ENCODE measurements at regions not wholly inside any gene's neighbourhood (a gene's known extent, or its start where the extent isn't known, plus 50 kb on each side); places are given as distances from the start of the nearest gene placed in this dataset.
"Not testable (repeated sequence)": the region's sequence is repeated elsewhere in the genome, so short reads cannot be mapped to it uniquely, and the experiment has no call there.

GRCh38 chr4:22573198-22573597 lies 57.3 kb upstream of the ADGRA3 start:
- DNase-seq (ENCODE audit: low read depth, low spot score) = peak; percentile 86

DNA sequence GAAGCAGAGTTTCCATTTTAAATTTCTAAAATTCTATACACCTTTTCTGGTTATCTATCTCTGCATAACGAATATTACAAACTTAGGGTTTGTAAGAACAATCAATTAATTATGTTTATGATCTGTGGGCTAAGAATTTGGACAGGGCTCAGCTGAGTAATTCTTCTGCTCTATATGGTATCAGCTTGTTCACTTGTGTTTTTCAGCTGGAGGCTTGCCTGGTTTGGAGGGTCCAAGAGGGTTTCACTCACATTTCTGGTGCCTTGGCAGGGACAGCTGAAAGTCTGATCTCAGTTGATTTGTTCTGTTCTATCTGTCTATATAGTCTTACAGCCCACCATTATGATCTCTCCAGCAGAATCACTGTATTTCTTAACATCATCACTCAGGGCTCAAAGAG lies 57.8 kb upstream of the ADGRA3 start:
- DNase-seq (ENCODE audit: low read depth, low spot score) = no peak

GRCh38 chr4:22574424-22574823 lies 58.6 kb upstream of the ADGRA3 start:
- no peak for DNase-seq (ENCODE audit: low read depth, low spot score)

GRCh38 chr4:22574880-22575279 lies 59.0 kb upstream of the ADGRA3 start:
- no peak for DNase-seq (ENCODE audit: low read depth, low spot score)

DNA sequence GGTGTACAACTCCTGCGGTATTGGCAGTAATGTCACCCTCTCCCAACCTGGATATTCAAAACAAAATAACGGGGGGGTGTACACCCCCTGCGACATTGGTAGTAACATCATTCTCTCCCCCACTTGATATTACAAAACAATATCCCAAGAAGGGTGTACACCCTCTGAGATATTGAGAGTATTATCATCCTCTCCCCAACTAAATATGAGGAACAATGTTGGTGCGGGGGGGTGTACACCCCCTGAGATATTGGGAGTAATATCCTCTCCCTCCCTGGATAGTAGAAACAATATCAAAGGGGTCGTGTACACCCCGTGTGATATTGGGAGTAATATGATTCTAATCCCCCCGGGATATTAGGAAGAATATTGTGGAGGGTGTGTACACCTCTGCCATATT lies 71.4 kb upstream of the ADGRA3 start:
- no peak for DNase-seq (ENCODE audit: low read depth, low spot score)

DNA sequence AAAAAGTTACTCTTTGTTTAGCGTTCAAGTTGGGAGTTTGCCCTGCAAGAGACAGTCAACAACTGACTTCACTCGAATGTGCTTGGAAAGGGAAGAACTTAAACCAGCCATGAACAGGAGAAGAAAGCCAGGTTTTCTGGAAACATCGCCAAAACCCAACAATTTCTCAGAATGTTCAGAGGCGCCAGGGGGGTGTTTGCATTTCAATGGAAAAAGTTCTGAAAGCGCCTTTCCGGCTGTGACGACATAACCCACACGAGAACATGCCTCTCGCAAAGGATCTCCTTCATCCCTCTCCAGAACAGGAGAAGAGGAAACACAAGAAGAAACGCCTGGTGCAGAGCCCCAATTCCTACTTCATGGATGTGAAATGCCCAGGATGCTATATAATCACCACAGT lies 78.1 kb upstream of the ADGRA3 start:
- DNase-seq (ENCODE audit: low read depth, low spot score) = no peak

DNA sequence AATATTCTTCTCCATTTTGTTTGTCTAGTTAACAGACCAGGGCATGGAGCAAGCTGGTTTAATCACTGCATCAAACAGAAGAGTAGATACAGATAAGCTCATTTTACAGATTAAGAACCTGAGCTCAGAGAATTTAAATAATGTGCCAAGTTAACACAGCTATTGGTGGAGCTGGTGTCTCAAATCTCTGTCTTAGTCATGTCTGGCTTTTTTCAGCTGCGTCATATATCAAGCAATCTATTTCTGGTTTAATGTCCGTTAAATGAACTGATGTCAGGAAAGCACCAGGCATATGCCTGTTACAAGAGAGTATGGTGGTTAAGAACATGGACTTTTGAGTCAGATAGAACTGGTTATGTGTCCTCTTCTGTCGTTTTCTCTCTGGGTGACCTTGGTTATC lies 79.8 kb upstream of the ADGRA3 start:
- no peak for DNase-seq (ENCODE audit: low read depth, low spot score)

DNA sequence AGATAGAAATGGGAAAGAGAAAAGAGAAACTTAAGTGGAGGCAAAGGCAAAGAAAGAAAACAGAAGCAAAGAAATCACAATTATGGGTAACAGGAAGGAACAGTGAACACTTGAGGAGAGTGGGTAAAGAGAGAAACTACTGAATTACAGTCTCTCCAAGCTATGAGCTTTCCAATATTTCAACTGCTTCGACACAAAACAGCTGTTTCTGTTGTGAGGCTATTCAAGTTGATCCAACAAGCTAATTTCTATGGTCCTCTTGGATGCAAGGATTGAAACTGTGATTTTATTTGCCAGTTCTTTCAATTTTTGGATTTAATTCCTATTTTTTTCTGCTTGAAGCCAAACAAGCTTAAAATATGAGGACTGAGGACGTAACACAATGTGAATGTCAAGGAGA lies 80.5 kb upstream of the ADGRA3 start:
- DNase-seq (ENCODE audit: low read depth, low spot score) = no peak

GRCh38 chr4:22597471-22597870 lies 81.6 kb upstream of the ADGRA3 start:
- DNase-seq (ENCODE audit: low read depth, low spot score) = no peak

DNA sequence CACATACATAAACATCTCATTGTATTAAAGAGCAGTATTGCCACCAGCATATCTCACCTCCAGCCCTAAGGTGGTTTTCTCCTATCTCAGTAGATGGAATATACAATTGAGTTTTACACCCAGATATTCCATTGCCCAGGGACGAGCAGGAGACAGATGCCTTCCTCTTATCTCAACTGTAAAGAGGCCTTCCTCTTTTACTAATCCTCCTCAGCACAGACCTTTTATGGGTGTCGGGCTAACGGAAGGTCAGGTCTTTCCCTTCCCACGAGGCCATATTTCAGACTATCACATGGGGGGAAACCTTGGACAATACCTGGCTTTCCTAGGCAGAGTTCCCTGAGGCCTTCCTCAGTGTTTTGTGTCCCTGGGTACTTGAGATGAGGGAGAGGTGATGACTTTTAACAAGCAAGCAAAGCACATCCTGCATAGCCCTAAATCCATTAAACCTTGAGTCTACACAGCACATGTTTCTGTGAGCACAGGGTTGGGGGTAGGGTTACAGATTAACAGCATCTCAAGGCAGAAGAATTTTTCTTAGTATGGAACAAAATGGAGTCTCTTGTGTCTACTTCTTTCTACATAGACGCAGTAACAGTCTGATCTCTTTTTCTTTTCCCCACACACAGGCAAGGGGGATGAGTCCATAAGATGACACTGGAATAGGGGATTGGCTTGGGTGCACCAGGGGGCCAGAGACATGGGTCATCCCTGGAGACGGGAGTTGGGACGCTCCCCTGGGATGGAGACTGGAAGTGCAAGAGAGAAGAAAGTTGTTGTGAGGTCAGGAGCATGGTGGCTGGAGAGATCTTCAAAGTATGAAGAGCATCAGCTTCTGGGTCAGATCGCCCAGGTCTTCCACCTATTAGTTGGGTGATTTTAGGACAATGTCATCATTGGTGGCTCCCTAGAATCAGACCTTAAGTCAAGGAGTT lies 82.5 kb upstream of the ADGRA3 start:
- DNase-seq (ENCODE audit: low read depth, low spot score) = not testable (repeated sequence)

- not testable (repeated sequence) for DNase-seq (ENCODE audit: low read depth, low spot score)
Observed at GRCh38 chr4:22599228-22599928, 83.5 kb upstream of the ADGRA3 start.

- DNase-seq (ENCODE audit: low read depth, low spot score) = not testable (repeated sequence)
Observed at GRCh38 chr4:22599929-22600432, 84.1 kb upstream of the ADGRA3 start.

GRCh38 chr4:22601638-22602037 lies 85.8 kb upstream of the ADGRA3 start:
- DNase-seq (ENCODE audit: low read depth, low spot score) = not testable (repeated sequence)

DNA sequence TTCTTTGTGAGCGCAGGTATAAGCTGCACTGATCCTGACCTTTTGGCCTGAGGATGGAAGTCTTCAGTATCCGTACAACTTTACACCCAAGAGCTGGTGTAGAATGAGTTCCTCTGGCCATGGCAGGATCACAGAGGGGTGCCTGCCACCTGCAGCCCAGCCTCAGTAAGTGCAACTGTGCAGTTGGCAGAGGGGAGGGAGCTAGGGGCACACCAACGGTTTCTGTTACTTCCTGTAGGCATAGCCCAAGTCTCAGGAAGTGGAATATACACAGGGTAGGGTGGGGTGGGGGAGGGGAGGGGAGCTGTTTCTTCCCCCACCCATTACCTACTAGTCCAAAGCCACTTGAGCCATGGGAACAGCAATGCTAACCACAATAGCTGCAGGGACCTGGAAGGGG lies 85.4 kb upstream of the GBA3 start:
- DNase-seq (ENCODE audit: low read depth, low spot score) = peak; percentile 43

GRCh38 chr4:22609951-22610525 lies 82.7 kb upstream of the GBA3 start:
- not testable (repeated sequence) for DNase-seq (ENCODE audit: low read depth, low spot score)

- DNase-seq (ENCODE audit: low read depth, low spot score) = no peak
Observed at GRCh38 chr4:22614114-22614513, 78.6 kb upstream of the GBA3 start.

DNA sequence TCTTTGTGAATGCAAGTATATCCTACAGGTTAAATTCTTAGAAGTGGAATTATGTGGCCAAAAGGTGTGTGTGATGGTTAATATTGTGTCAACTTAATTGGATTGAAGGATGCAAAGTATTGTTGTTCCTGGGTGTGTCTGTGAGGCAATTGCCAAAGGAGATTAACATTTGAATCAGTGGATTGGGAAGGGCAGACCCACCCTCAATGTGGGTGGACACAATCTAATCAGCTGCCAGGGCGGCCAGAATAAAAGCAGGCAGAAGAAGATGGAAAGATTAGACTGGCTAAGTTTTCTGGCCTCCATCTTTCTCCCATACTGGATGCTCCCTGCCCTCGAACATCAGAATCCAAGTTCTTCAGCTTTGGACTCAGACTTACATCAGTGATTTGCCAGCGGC lies 76.2 kb upstream of the GBA3 start:
- no peak for DNase-seq (ENCODE audit: low read depth, low spot score)

DNA sequence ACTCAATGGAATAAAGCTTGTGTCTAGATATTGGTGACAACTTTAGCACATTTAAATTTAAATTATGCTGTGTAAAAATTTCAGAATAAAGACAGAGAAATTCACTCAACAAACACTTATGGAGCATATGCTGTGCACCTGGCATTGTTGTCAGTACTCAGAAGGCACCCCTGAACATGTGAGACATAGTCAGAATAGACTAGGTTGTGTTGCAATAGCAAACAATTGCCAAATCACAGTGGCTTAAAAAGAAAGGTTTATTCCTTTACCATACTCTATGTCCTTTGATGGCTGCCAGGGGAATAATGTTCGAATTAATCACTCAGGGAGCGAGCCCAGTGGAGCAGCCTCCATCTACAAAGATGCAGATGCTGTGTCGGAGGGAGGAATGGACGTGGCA lies 72.6 kb upstream of the GBA3 start:
- not testable (repeated sequence) for DNase-seq (ENCODE audit: low read depth, low spot score)

DNA sequence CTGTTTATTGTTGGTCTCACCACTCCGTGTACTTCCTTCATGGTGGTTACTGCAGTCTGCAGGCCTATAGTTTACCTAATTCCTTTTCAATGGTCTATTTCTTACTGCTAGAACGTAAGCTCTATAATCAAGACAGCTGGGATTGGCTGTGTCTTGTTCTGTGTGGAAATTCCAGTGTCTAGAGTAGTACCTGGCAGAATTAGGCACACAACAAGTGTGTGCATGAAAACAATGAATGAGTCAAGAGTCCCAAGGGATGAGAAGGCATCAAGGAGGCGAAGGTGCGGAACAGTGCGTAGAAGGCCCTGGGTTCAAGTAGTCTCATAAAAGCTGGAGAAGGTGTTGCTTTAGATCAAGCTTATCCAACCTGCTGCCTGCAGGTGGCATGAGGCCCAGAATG lies 70.8 kb upstream of the GBA3 start:
- not testable (repeated sequence) for DNase-seq (ENCODE audit: low read depth, low spot score)

DNA sequence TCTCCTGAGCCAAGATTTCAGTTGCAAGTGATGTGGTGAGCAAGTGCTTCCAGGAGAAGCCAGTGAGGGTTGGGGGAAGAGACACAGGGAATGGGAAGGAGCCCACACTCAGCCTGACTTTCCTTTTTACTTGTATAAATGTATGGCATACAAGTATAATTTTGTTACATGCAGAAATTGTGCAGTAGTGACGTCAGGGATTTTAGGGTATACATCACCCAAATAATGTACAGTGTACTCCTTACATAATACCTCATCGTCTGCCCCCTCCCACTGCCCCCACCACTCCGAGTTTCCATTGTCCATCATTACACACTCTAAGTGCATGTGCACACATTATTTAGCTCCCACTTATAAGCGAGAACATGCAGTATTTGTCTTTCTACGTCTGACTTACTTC lies 68.7 kb upstream of the GBA3 start:
- DNase-seq (ENCODE audit: low read depth, low spot score) = not testable (repeated sequence)

GRCh38 chr4:22625311-22625710 lies 67.4 kb upstream of the GBA3 start:
- DNase-seq (ENCODE audit: low read depth, low spot score) = peak; percentile 51

GRCh38 chr4:22627851-22628250 lies 64.9 kb upstream of the GBA3 start:
- DNase-seq (ENCODE audit: low read depth, low spot score) = not testable (repeated sequence)
